HG03103 (cell line): ENCODE measurements at regions not wholly inside any gene's neighbourhood (a gene's known extent, or its start where the extent isn't known, plus 50 kb on each side); places are given as distances from the start of the nearest gene placed in this dataset.

ENCODE experiments used
- ATAC-seq: cut with Tn5 transposase; IDR thresholded peaks from one replicate; pipeline ENCODE4 v1.9.1; 2021; ENCODE audit warnings: low read depth; ENCODE audit not compliant: unreplicated experiment

GRCh38 chr3:182693723-182694122 lies 99.6 kb upstream of the ATP11B start:
- ATAC-seq, result no peak

GRCh38 chr3:182696916-182697315 lies 96.4 kb upstream of the ATP11B start:
- no peak for ATAC-seq

- ATAC-seq, result no peak
Measured at GRCh38 chr3:182697345-182697919, 95.9 kb upstream of the ATP11B start.

GRCh38 chr3:182698078-182698477 lies 95.2 kb upstream of the ATP11B start:
- no peak for ATAC-seq

- ATAC-seq, result no peak
Measured at GRCh38 chr3:182699550-182700170, 93.6 kb upstream of the ATP11B start.

GRCh38 chr3:182702216-182702615 lies 91.1 kb upstream of the ATP11B start:
- ATAC-seq, result no peak

GRCh38 chr3:182703233-182703632 lies 90.1 kb upstream of the ATP11B start:
- no peak for ATAC-seq

- no peak for ATAC-seq
Measured at GRCh38 chr3:182704926-182705325, 88.4 kb upstream of the ATP11B start.

- no peak for ATAC-seq
Measured at GRCh38 chr3:182708810-182709209, 84.5 kb upstream of the ATP11B start.

GRCh38 chr3:182709306-182709705 lies 84.0 kb upstream of the ATP11B start:
- ATAC-seq, result no peak

GRCh38 chr3:182710557-182711157 lies 82.6 kb upstream of the ATP11B start:
- no peak for ATAC-seq

- ATAC-seq, result no peak
Measured at GRCh38 chr3:182711261-182711683, 82.0 kb upstream of the ATP11B start.

- no peak for ATAC-seq
Measured at GRCh38 chr3:182711853-182712252, 81.5 kb upstream of the ATP11B start.

GRCh38 chr3:182713111-182713510 lies 80.2 kb upstream of the ATP11B start:
- ATAC-seq, result no peak

GRCh38 chr3:182713743-182714517 lies 79.4 kb upstream of the ATP11B start:
- no peak for ATAC-seq

GRCh38 chr3:182715006-182715405 lies 78.3 kb upstream of the ATP11B start:
- ATAC-seq, result no peak

GRCh38 chr3:182716114-182716688 lies 77.1 kb upstream of the ATP11B start:
- ATAC-seq, result peak; percentile 33

GRCh38 chr3:182717216-182717615 lies 76.1 kb upstream of the ATP11B start:
- ATAC-seq, result peak; percentile 72

GRCh38 chr3:182722907-182723306 lies 70.4 kb upstream of the ATP11B start:
- no peak for ATAC-seq

- no peak for ATAC-seq
Measured at GRCh38 chr3:182723596-182723995, 69.7 kb upstream of the ATP11B start.
